Brain pericyte (primary cell): ENCODE measurements at regions not wholly inside any gene's neighbourhood (a gene's known extent, or its start where the extent isn't known, plus 50 kb on each side); places are given as distances from the start of the nearest gene placed in this dataset.

Source experiments
- DNase-seq: peaks from one replicate; pipeline ENCODE4 v3.0.0-alpha.2; 2012; ENCODE audit warnings: low read depth, low spot score

DNA sequence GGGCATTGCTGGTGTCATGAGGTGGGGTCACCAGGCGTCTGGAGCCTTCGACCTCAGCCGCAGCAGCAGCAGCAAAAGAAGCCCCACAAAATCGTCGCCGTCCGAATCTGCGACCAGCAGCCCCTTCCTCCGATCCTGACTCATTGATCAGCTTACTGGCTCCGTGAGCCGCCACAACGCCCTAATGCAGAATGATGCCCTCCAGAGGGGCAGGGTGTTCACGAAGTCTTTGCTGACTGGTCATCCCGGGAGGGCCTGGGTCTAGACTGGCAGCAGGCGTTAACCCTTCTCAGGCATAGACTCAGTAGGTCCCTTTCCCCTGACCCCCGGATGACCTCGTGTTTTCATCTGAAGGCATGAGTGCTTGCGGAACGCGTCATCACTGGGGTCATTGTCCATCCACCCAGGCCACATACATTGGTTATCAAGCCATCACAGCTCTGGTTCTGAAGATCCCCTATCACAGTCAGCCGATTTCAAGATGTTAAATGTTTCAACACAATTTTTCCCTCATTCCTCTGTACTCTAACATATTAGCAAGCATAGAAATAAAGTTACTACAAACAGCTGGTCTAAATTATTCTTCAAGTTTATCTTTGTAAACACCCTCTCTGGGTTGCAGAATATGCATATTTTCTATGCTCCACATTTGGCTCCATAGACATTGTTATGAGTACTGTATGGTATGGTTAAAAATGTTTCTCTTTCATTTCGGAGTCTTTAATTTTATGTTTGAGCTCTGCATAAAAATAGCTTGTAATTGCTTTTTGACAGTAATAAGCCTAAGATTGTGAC is 83.3 kb upstream of the SALL3 start:
- no peak for DNase-seq

DNA sequence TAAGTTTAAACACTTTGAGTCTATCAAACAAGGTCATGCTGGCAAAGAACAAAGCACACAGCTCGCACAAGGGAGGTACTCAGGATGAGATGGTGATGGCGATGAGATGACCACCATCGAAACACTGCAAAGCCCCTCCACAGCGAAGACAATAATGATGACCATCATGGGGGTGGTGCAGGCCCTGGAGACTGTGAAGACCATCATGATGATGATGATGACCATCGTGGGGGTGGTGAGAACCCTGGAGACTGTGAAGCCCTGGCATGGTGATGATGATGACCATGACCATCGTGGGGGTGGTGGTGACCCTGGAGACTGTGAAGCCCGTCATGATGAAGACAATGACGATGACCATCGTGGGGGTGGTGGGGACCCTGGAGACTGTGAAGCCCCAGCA is 81.6 kb upstream of the SALL3 start:
- no peak for DNase-seq

DNA sequence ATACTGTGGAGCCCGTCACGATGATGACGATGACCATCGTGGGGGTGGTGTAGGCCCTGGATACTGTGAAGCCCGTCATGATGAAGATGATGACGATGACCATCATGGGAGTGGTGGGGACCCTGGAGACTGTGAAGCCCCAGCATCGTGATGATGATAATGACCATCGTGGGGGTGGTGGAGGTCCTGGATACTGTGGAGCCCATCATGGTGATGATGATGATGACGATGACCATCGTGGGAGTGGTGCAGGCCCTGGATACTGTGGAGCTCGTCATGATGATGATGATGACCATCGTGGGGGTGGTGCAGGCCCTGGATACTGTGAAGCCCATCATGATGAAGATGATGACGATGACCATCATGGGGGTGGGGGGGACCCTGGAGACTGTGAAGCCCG is 81.0 kb upstream of the SALL3 start:
- DNase-seq = no peak

DNA sequence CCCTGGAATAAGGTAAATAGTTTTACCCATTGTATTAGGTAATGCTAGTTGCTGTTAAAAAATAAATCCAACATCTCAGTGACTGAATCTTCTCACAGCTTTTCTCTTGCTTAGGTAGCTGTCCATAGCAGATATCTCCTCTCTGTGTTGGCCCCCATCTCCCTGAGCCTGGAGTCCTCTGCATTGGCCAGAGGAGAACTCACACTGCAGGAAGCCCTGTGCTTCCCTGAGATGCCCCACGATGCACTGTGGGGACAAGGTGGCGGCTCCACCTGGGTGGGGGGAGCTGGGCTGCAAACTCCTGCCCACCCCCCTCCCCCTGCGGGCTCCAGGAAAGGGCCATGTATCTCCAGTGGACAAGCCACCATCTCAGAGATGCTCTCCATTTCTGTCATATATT is 80.4 kb upstream of the SALL3 start:
- DNase-seq = no peak

DNA sequence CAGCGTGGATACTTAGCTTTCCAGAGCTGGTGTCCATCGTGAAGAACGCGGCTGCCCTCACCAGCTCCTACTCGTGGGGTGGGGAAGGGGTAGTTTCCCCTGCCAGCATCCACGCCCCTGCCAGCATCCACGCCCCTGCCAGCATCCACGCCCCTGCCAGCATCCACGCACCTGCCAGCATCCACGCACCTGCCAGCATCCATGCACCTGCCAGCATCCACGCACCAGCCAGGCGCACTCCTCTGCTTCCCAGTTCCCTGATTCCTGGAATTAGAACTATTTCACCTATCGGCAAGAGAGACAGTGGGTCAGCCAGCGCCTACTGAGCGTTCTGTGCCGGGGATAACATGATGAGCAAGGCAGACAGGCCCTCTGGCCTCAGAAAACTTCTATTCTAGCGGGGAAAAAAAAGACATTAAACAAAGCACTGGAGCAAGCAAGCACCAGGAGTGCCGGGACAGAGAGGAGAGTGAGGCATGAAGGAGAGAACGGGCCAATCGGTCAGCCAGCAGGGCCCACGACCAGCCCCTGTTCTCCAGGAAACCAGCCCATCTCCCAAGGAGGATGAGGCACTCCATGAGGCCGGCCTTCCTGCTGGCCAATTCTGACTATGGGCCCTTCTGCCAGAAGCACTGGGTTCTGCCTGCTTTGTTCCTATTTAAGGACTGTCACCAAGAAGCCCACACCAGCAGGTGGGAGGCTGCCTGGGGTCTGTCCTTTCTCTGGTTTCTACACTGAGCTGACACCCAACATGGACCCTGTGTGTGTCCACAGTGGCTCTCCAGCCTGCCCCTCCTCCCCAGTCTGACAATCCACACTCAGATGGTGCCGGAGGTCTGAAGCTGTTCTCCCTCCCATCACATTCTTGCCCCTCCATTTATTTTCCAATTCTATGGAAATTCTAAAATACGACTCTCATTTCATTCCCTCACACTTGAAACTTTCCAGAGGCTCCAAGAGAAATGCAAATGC is 78.4 kb upstream of the SALL3 start:
- DNase-seq = no peak

DNA sequence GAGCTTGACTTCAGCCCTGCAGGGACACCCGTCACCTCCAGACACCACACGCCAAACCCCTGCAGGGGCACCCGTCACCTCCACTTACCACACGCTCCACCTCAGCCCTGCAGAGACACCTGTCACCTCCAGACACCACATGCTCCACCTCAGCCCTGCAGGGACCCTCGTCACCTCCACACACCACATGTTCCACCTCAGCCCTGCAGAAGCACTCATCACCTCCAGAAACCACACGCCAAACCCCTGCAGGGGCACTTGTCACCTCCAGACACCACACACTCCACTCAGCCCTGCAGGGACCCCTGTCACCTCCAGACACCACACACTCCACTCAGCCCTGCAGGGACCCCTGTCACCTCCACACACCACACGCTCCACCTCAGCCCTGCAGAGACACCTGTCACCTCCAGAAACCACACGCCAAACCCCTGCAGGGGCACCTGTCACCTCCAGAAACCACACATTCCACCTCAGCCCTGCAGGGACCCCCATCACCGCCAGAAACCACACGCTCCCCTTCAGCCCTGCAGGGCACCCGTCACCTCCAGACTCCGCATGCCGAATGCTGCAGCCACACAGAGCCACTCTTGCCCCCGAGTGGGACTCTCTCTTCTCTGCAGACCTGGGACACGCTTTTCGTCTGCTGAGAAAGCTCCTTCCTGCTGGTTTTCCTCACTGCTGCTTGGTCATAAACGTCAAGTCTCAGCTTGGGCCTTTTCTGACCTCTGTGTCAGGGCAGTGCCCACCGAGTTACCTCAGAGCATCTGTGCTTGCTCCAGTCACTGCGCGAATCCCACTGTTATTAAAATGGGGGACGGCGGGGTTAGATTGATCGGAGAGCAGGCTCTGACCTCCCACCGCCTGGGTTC is 77.5 kb upstream of the SALL3 start:
- DNase-seq = no peak

DNA sequence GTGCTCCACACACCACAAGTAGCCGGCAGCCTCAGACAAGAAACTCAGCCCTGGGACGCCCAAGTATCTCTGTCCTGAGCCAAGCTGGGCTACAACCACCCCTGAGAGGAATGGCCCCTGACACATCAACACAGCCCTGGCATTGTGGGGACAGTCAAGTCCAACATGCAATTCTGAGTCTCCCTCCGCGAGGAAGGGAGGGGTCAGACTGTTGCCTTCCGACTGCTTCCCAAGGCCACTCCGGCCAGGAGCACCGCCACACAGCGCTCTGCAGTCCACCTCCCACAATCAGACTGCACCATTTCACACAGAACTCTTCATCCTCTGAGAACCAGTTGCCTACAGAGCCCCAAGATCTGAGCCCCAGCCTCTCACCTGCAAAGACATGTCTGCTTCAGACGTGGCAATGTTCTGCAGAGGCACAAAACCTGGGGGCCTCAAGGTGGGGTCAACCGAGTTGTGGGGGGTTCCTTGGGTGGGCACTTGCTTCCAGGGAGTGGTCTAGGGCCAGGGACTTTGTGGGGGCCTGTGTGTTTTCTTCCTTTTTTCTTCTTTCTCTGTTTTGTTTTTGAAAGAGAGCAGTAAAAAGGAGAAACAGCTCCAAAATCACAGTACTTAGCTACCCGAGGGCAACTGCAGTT is 76.7 kb upstream of the SALL3 start:
- no peak for DNase-seq

DNA sequence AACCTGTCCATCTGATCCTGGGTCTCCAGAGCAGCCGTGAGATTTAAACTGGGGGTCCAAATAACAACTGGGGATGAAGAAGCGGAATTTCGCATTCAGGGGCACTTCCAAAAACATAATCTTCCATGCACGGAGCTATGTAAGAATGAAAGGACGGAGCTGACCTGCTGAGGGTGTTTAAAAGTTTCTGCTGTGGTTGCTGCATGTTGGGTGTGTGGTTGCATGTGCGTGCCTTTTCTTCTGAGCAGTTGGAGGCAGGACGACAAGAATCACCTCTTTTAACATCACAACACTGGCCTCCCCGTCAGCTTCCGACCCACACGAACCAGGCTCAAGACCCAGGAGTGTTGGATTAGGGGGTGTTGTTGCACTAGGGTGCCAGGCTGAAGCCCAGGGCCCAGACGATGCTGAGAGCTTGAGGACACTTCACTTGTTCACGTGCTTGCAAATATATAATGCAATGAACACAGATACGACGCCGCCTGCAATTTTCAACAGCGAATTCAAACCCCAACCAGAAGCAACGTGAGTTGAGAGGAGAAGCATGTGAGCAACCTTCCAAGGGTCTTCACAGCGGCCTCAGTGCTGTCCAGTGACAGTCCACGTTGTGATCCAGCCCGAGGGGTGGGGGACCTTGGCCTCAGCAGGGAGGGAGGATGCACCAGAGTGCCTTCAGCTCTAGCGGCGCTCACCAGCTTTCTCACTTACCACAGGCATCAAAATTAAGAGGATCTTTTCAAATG is 76.0 kb upstream of the SALL3 start:
- no peak for DNase-seq

DNA sequence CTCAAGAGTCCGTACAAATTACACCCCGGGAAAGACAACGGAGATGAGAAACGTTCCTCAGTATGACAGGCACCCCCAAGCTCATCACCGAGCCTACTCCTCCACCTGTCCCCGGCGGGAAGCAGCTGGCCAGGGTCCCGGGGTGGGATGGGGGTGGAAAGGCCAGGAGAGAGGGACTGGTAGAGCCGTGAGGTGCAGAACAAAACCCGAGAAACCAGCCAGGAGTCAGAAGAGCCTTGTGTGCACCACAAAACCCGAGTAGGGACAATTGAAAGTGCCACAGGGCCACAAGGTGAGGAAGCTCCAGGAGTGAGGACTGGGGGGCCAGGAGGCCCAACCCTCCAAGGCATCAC is 75.5 kb upstream of the SALL3 start:
- no peak for DNase-seq

DNA sequence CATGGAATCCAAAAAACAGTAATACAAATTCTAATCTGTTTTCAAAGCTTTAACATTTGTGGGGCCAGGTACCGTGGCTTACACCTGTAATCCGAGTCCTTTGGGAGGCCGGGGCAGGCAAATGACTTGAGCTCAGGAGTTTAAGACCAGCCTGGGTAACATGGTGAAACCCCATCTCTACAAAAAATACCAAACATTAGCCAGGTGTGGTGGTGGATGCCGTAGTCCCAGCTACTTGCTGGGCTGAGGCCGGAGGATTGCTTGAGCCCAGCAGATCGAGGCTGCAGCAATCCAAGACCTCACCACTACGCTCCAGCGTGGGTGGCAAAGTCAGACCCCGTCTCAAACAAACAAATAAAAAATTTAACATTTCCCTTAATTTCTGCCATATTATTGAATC is 74.3 kb upstream of the SALL3 start:
- DNase-seq = no peak

DNA sequence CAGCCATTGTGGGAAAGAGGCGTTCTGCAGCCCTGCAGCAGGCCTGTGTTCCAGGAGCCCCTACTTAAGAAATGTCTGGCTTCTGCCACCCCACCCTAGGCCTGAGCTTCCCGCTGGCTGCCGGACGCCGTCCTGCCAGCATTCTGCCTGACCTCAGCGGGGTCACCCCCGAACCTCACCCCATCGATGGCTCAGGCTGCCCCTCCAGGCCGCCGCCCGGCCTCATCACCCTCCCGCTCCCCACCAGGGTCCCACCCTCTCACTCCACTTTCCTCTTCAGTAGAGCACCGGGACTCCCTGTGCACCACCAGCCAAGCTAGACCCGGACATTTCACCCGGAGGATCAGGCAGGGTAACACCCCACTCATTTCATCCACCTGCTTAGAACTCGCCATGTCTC is 73.6 kb upstream of the SALL3 start:
- DNase-seq = no peak

DNA sequence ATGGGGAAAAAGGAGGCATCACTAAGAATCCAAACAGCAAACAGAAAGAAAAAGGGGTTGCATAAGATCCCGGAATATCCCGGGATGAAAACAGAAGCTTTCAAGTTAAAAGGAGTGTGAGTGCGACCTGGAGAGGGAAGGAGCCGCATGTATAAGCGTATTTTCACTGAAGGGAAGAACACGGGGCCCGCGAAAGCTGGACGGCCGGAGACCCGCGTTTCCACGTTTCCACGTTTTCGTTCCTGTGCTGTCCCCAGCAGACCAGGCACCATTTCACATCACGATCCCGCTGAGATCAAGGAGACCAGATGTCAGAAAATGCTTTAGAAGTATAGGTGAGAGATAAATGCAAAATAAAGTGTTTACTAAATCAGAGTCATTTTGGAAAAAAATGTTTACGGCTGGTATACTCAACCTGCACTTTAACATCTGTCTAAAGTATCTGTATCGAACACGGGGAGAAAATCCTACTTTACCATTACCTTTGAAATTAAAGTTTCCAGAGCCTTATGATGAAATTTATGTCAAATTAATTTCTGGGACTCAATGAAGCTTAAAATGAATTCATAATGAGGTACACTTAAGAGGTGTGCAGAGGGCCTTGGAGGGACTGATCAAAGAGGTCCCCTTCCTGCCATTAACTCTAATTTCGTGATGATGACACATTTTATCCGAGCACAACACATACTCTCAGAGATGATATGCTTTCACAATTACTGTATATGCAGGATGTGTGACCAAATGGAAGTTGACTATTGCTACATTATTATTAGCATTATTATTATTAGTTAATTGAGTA is 71.0 kb upstream of the SALL3 start:
- DNase-seq = no peak

DNA sequence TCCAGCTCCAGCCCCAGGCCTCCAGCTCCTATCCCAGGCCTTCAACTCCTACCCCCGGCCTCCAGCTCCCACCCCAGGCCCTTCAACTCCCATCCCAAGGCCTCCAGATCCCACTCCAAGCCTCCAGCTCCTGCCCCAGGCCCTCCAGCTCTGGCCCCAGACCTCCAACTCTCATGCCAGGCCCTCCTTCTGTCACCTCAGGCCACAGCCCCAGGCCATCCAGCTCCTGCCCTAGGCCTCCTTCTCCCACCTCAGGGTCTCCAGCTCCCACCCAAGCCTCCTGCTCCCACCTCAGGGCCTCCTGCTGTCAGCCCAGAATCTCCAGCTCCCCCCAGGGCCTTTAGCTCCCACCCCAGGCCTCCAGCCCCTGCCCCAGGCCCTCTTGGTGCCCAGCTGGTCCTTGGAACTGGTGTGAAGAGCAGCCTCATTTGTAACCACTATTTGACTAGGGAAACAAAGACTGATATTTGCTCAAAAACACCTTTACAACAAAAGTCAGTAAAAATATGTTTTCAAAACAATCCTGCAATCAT is 67.8 kb upstream of the SALL3 start:
- no peak for DNase-seq

DNA sequence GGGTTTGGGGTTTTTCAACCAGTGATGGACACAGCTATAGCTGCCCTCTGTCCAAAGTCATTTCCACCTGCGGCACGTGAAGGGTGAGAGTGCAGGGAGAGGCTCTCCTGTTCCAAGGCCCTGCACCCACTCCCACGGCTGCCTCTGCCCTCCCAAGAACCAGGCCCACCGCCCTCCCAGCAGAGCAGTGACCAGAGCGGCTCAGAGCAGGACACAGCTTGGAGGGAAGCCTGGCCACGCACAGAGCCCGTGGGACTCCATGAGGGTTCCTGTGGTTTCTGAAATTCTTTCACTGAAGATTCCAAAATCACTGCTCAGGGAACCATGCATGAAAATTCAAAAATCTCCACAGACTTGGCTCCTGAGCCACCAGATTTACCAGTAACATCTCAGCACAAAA is 67.3 kb upstream of the SALL3 start:
- no peak for DNase-seq

DNA sequence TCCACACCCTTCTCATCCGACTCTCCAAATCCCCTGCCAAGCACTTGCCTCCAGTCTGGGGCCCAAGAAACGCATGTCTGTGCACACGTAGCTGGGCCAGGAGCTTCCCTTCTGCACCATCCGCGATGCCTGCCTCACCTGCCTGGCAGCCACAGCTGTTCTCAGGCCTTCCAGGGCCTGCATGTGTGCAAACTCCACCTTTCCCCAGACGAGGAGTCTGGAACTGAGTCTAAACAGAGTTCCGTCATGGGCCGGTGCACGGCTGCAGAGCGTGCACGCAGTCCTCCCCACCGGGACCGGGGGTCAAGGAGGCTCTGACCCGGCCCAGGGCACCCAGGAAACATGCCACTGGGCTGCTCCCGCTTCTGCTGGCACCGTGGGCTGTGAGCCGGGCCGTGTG is 66.8 kb upstream of the SALL3 start:
- no peak for DNase-seq

DNA sequence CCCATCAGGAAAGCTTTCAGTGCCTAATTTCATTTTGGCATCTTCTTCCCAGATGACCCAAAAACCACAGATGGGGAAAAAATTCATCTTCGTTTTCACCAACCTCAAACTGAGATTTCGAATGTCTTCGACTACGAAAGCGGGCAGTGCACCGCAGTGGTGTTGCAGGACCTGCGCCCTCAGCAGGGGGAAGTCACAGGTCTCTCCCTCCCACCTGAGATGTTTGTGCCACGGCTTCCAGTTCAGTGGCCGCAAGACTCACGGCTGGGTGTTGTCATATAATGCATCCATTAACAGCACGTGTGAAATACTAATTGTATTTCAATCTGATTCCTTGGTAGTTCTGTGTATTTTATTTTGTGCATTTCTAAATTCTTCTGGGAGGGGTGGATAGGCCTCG is 66.2 kb upstream of the SALL3 start:
- no peak for DNase-seq

DNA sequence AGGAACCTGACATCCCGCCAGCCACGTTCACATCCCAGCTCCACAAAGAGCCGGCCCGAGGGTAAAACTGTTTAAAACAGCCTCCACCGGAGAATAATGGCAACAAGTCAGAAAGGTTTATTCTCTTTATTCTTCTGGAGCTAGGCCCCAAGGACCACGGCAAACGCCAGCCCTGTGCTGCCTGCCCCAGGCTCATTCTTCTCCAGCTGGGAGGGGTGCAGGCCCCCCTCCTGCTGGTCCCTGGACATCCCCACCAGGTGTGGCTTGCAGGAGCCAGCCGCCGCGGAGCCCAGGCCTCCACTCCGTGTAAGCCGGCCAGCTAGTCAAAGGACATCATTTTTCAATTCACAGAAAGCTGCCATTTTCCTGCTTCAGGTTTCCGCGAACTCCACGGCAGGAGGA is 65.8 kb upstream of the SALL3 start:
- no peak for DNase-seq

DNA sequence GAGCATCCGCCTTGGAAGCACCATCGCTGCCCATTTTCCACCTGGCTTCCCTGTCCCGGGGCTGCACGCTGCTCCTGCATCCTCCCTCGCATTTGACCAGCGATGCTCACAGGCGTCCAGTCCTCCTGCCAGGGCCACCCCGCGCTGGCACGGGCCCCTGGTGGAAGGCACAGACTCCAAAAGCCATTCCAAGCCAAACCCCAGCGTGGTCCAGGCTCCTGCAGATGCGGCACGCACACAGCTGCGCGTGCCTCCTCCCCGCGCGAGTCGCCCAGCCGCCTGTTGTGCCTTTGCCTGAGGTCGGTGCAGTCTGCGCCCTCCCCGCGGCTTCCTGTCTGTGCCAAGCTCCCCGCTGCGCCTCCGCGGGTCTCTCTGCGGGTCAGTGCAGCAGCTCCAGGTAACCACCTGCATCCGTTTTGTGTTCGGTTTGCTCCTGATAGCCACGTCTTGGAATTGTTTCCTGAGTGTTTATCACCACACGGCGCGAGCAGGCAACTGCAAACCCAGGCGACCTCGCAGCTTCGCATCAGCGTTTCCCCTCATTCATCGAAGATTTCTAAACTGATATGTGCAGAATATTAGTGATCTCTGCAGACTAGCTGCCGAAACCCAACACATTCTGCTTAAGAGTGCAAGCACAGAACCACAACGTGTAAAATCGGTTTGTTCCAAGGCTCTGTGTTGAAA is 65.2 kb upstream of the SALL3 start:
- no peak for DNase-seq

DNA sequence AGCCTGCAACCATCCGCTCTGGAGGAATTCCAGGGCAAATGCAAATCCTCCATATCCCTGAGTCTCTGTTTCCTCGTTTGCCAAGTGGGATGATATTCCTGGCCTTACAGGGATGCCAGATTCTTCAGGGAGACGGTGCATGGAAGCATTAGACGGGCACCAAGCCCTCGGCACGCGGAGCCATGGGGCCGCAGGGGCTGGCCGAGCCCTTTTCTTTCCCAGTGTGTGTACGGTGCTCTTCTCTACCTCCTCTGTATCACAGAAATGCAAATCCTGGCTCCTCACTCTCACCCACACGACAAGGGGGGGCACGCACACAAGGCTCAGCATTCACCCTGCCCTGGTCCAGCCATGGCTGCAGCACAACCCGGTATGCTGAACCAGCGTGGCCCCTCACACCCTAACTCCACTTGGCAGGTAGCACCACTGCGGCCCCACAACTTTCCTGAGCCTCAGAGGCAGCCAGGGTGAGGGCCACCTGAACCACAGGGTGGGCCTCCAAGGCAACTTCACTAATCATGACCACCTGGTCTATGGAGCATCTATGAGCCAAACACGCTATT is 64.1 kb upstream of the SALL3 start:
- DNase-seq = no peak
